AG08396 (cell line): ENCODE measurements at regions not wholly inside any gene's neighbourhood (a gene's known extent, or its start where the extent isn't known, plus 50 kb on each side); places are given as distances from the start of the nearest gene placed in this dataset.
"Not testable (repeated sequence)": the region's sequence is repeated elsewhere in the genome, so short reads cannot be mapped to it uniquely, and the experiment has no call there.

Source experiments
- DNase-seq: peaks from one replicate; pipeline ENCODE4 v3.0.0; 2012; ENCODE audit warnings: low spot score, mixed read lengths

GRCh38 chr14:29376237-29376636 lies 551.4 kb downstream of the PRKD1 start:
- DNase-seq: no peak

GRCh38 chr14:29380826-29381225 lies 546.8 kb downstream of the PRKD1 start:
- DNase-seq: no peak

GRCh38 chr14:29388571-29388970 lies 539.1 kb downstream of the PRKD1 start:
- no peak for DNase-seq

GRCh38 chr14:29390081-29390832 lies 537.4 kb downstream of the PRKD1 start:
- DNase-seq: no peak

- no peak for DNase-seq
Observed at GRCh38 chr14:29391231-29391630, 536.4 kb downstream of the PRKD1 start.

- no peak for DNase-seq
Observed at GRCh38 chr14:29391801-29392200, 535.8 kb downstream of the PRKD1 start.

- no peak for DNase-seq
Observed at GRCh38 chr14:29392287-29392686, 535.4 kb downstream of the PRKD1 start.

GRCh38 chr14:29403091-29403490 lies 524.6 kb downstream of the PRKD1 start:
- no peak for DNase-seq

- DNase-seq: no peak
Observed at GRCh38 chr14:29410581-29410980, 517.1 kb downstream of the PRKD1 start.

- DNase-seq: not testable (repeated sequence)
Observed at GRCh38 chr14:29414931-29415330, 512.7 kb downstream of the PRKD1 start.

GRCh38 chr14:29419736-29420135 lies 507.9 kb downstream of the PRKD1 start:
- no peak for DNase-seq

- no peak for DNase-seq
Observed at GRCh38 chr14:29421156-29421728, 506.4 kb downstream of the PRKD1 start.

- no peak for DNase-seq
Observed at GRCh38 chr14:29425705-29426482, 501.8 kb downstream of the PRKD1 start.

GRCh38 chr14:29442696-29443095 lies 485.0 kb downstream of the PRKD1 start:
- DNase-seq: peak; percentile 31

GRCh38 chr14:29444216-29444615 lies 483.4 kb downstream of the PRKD1 start:
- DNase-seq: no peak

- no peak for DNase-seq
Observed at GRCh38 chr14:29444805-29445204, 482.8 kb downstream of the PRKD1 start.

- no peak for DNase-seq
Observed at GRCh38 chr14:29446971-29447370, 480.7 kb downstream of the PRKD1 start.

- DNase-seq: no peak
Observed at GRCh38 chr14:29451941-29452340, 475.7 kb downstream of the PRKD1 start.

GRCh38 chr14:29453045-29453444 lies 474.6 kb downstream of the PRKD1 start:
- no peak for DNase-seq

- DNase-seq: no peak
Observed at GRCh38 chr14:29454026-29454693, 473.5 kb downstream of the PRKD1 start.

- no peak for DNase-seq
Observed at GRCh38 chr14:29458547-29458946, 469.1 kb downstream of the PRKD1 start.

GRCh38 chr14:29459531-29459930 lies 468.1 kb downstream of the PRKD1 start:
- DNase-seq: no peak
